ENCODE measurements at regions not wholly inside any gene's neighbourhood (a gene's known extent, or its start where the extent isn't known, plus 50 kb on each side); places are given as distances from the start of the nearest gene placed in this dataset.

- H3K9me3 ChIP-seq (ENCODE audit: low read length): peaks cover 55% of the 10 kb centered on the region
- no TSS peak for BruUV-seq (replicated peaks)
- TF ChIP-seq SP2 (CRISPR knock-in tag; IDR thresholded peaks at IDR 0.05): no peak
- FAIRE-seq (no peak), DNase-seq (ENCODE audit: low spot score) (no peak), ATAC-seq (no peak)
- ChIA-PET POLR2A (no interaction called here), CTCF (ENCODE audit: low intra/inter-chr PET ratio, low total read pairs) (no interaction called here)
- intact Hi-C loops (cut with micrococcal nuclease; ENCODE audit: unreplicated experiment) (no loop called here), in situ Hi-C loops (cut with HindIII; ENCODE audit: extremely low pct_ligation_motif_present, low pct_unique_long_range_greater_than_20kb) (no loop called here)
- no peak overlapping the region for H2AFZ ChIP-seq (ENCODE audit: low read length)
- H3K4me1 ChIP-seq (ENCODE audit: insufficient read depth, low read length): no peaks in the 10 kb centered on the region
- H3K79me2 ChIP-seq (ENCODE audit: insufficient read depth, low read length): no peaks in the 10 kb centered on the region
- no peaks in the 10 kb centered on the region for H4K20me1 ChIP-seq (ENCODE audit: insufficient read depth, low read length)
- H3K4me2 ChIP-seq (ENCODE audit: low read depth, low read length): no peak overlapping the region
- H3K9ac ChIP-seq (ENCODE audit: insufficient read depth, low read depth, low read length): no peak overlapping the region
- no peaks in the 10 kb centered on the region for H3K36me3 ChIP-seq (replicated peaks in 1 of 2; ENCODE audit: control insufficient read depth in 1 of 2, insufficient read depth in 2 of 2, low read length in 2 of 2)
- no peaks in the 10 kb centered on the region for H3K27me3 ChIP-seq (ENCODE audit: control insufficient read depth in 1 of 2, insufficient read depth in 2 of 2, low read length in 2 of 2)
- no peak overlapping the region for H3K27ac ChIP-seq (ENCODE audit: extremely low read length, insufficient read depth, low read length)
- 3% methylated on average over 2 of the region's 2 CpGs for WGBS (ENCODE audit: low lambda C conversion rate)
- no peak overlapping the region for H3K4me3 ChIP-seq (replicated peaks in 1 of 3; ENCODE audit: insufficient read depth in 1 of 3, low read depth in 2 of 3, low read length in 3 of 3)
Measured at GRCh38 chr3:26084629-26085028, 294.7 kb downstream of the OXSM start.

- H3K4me3 ChIP-seq (replicated peaks in 1 of 3; ENCODE audit: insufficient read depth in 1 of 3, low read depth in 2 of 3, low read length in 3 of 3): no peak overlapping the region
- in situ Hi-C loops (cut with HindIII; ENCODE audit: extremely low pct_ligation_motif_present, low pct_unique_long_range_greater_than_20kb) (no loop called here), intact Hi-C loops (cut with micrococcal nuclease; ENCODE audit: unreplicated experiment) (no loop called here)
- peaks cover 77% of the 10 kb centered on the region for H3K9me3 ChIP-seq (ENCODE audit: low read length)
- no peaks in the 10 kb centered on the region for H3K36me3 ChIP-seq (replicated peaks in 1 of 2; ENCODE audit: control insufficient read depth in 1 of 2, insufficient read depth in 2 of 2, low read length in 2 of 2)
- no peaks in the 10 kb centered on the region for H3K79me2 ChIP-seq (ENCODE audit: insufficient read depth, low read length)
- ATAC-seq (no peak), DNase-seq (ENCODE audit: low spot score) (no peak), FAIRE-seq (no peak)
- no peak overlapping the region for H2AFZ ChIP-seq (ENCODE audit: low read length)
- H3K4me1 ChIP-seq (ENCODE audit: insufficient read depth, low read length): no peaks in the 10 kb centered on the region
- POLR2A ChIA-PET: no interaction called here
- no peaks in the 10 kb centered on the region for H4K20me1 ChIP-seq (ENCODE audit: insufficient read depth, low read length)
- WGBS (ENCODE audit: low lambda C conversion rate): 0% methylated on average over 3 of the region's 3 CpGs
- no peak overlapping the region for H3K4me2 ChIP-seq (ENCODE audit: low read depth, low read length)
- H3K9ac ChIP-seq (ENCODE audit: insufficient read depth, low read depth, low read length): no peak overlapping the region
- H3K27me3 ChIP-seq (ENCODE audit: control insufficient read depth in 1 of 2, insufficient read depth in 2 of 2, low read length in 2 of 2): no peaks in the 10 kb centered on the region
- no peak overlapping the region for H3K27ac ChIP-seq (ENCODE audit: extremely low read length, insufficient read depth, low read length)
- no TSS peak for BruUV-seq (replicated peaks)
- TF ChIP-seq GATAD2A (CRISPR knock-in tag; IDR thresholded peaks at IDR 0.05) (no peak), ZNF766 (CRISPR knock-in tag; IDR thresholded peaks at IDR 0.05; ENCODE audit: borderline replicate concordance) (no peak), ZNF496 (CRISPR knock-in tag; IDR thresholded peaks at IDR 0.05; ENCODE audit: insufficient replicate concordance) (no peak), ZNF121 (CRISPR knock-in tag; IDR thresholded peaks at IDR 0.05) (no peak), REXO4 (CRISPR knock-in tag; IDR thresholded peaks at IDR 0.05; ENCODE audit: borderline replicate concordance) (no peak), RBM22 (optimal IDR thresholded peaks at IDR 0.05; ENCODE audit: low read length) (no peak), ZNF235 (CRISPR knock-in tag; IDR thresholded peaks at IDR 0.05; ENCODE audit: borderline replicate concordance) (no peak), KDM4B (CRISPR knock-in tag; IDR thresholded peaks at IDR 0.05) (no peak), NFRKB (IDR thresholded peaks at IDR 0.05) (no peak), NR1H2 (CRISPR knock-in tag; IDR thresholded peaks at IDR 0.05; ENCODE audit: borderline replicate concordance, low read depth) (no peak), SYNCRIP (IDR thresholded peaks at IDR 0.05; ENCODE audit: insufficient read depth, low read depth, low read length) (no peak), ZNF572 (CRISPR knock-in tag; IDR thresholded peaks at IDR 0.05) (no peak), ZEB1 (IDR thresholded peaks at IDR 0.05; ENCODE audit: insufficient replicate concordance, low read depth) (no peak), ZNF580 (CRISPR knock-in tag; IDR thresholded peaks at IDR 0.05; ENCODE audit: borderline replicate concordance, low read depth) (no peak), CHCHD3 (CRISPR knock-in tag; IDR thresholded peaks at IDR 0.05) (no peak), HOXD1 (CRISPR knock-in tag; IDR thresholded peaks at IDR 0.05) (no peak)
- CTCF ChIA-PET (ENCODE audit: low intra/inter-chr PET ratio, low total read pairs): no interaction called here
Measured at GRCh38 chr3:26087751-26088150, 297.9 kb downstream of the OXSM start.

All from HepG2 (cell line).